Stimulated activated CD4-positive, alpha-beta T cell treated with anti-CD3 and anti-CD28 coated beads, Interleukin-2, amount 100 ng/mL, for 48 hours (primary cell): ENCODE measurements at regions not wholly inside any gene's neighbourhood (a gene's known extent, or its start where the extent isn't known, plus 50 kb on each side); places are given as distances from the start of the nearest gene placed in this dataset.

Source experiments
- DNase-seq, 2 donors: peaks; one replicate each; pipeline ENCODE4 v3.0.0-alpha.2; 2020

DNA sequence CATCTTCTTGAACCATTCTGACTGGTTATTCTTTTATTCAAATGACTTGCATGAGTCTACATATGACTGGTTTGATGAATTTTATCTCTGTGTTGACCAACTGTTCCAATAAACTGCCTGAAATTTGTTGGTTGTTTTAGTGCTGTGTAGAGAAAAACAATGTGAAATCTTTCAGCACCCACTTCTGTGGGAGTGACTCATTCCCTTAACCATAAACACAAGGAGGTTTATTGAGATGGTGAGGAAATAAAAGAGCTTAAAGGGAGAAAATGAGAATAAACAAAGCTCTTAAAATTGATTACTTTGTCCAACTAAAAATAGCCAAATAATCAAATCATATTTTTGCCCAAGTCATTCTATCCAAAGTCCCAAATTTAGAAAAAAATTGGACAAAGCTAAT, 341.1 kb downstream of the TGFB2 start:
- DNase-seq, result no peak

- DNase-seq, result no peak
These were observed 341.6 kb downstream of the TGFB2 start for GRCh38 chr1:218686761-218687160.

GRCh38 chr1:218692808-218693207, 347.7 kb downstream of the TGFB2 start:
- no peak for DNase-seq

GRCh38 chr1:218693599-218693998, 348.5 kb downstream of the TGFB2 start:
- no peak for DNase-seq

DNA sequence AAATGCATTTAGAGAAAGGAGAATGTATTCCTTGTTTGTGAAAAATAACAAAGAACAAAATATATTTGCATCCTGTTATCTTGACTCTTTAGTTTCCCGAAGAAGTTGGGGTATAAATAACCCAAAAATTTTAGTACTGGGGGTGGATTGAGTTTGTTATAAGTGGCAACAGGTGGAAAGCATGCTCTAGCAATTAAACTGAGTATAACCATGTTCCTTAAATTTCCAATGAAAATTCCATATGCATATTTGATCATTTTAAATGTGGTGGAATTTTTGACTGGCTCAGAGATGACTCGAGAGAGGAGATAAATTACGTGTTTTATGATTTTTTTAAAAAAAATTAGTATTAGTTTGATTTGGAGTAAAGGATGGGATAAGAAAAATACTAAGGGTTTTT, 348.9 kb downstream of the TGFB2 start:
- DNase-seq, result no peak

DNA sequence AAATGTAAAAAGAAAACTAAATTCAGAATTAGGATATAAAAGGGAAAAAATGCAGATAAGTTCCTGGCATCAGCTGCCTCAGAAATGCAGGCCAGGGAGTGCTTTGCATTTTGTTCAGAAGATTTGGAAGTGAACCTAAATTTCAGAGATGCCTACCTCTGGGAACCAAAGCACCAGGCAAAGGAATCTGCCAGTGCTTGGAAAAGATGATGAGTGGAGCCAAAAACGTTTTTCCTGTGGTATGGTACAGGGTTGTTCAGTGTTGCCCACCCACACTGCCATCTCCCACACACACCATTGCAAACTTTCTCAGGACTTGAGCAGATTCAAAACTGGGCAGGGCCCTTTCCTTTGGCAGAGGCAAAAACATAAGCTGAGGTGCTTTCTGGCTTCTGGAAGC, 349.5 kb downstream of the TGFB2 start:
- no peak for DNase-seq

DNA sequence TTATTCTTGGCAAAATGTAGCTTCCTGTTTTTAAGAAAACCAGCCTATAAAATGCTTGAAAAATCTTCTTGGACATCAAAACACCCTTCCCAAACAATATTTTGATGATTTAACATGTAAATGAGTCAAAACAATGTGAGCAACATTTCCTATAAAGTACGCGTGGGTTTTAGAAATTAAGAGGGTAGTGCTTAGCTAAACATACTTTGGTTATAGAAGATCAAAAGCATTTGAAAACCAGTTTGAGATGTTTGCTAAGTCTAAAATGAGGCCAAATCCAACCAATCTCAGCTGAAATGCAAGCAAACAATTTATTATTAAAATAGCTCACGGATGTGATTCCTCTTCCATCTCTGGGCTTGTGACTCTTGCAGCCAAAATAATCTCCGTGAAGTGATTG, 350.4 kb downstream of the TGFB2 start:
- DNase-seq, result no peak

DNA sequence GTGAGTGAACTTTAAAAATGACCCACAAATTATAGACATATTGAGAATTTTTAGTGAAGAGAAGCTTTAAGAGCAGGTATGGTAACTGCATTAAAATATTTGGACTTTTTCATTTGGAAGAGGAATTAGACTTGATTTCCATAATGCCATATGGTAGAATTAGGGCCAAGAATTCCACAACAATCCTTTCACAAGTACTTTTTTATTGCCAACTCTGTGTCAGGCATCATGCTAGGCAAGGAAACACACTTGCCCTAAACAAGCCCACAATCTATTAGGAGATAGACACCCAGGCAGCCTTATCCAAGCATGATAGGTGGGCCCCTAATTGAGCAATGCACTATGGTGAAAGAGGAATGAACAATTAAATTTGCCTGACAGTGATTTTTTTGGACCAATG, 353.0 kb downstream of the TGFB2 start:
- no peak for DNase-seq

GRCh38 chr1:218699421-218699820, 354.3 kb downstream of the TGFB2 start:
- no peak for DNase-seq

DNA sequence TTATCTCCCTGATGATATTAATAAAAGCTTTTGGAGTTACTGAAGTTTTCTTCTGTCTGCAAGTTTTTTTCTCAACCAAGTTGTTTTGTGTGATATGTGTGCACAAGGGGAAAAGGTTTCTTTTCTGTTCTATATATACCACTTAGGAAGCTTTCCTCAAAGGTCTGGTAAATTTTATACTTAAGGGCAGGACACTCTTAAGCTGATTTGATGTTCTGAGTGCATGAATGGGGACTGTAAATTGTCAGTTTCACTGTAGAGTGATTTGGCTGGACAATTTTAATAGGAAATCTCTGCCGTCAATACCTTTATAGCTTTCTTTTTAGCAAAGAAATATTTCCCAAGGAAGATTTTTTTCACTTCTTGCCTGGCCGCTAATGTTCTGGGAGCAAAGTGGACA, 354.7 kb downstream of the TGFB2 start:
- DNase-seq, result no peak

- DNase-seq, result no peak
These were observed 355.5 kb downstream of the TGFB2 start for GRCh38 chr1:218700666-218701065.

DNA sequence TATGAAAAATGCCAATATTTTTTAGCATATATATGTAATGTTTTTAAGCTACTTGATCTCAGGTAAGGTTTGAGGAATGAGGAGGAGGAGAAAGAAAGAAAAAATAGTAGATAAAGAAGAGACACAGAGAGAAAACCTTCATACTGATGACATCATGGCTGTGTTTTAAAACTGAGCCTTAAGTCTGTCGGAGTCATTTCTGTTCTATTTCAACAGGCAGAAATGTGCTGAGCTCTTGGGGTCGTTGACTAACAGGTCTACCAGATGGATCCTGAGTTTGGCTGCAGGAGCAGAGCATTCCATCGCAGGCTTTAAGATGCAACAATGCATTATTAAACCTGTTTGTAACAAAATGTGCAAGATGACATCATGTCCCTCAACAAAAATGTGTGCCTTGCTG, 356.0 kb downstream of the TGFB2 start:
- DNase-seq, result no peak

DNA sequence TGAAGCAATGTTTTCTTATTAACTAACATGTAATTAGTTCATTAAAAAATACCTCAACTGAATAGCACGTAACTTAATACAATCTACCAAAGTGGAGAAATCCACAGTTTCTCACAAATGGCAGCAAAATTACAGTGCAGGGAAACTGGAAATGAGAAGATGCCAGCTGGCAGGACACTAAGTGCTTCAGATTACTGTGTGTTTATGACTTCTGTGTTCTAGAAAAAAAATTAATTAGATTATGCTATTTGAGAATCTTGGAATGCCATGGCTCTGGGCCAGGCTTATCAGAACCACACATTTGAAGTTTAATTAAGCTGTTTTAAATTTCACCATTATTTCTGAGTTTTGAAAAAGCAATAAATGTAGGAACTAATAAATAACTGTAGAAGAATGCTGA, 357.6 kb downstream of the TGFB2 start:
- no peak for DNase-seq

DNA sequence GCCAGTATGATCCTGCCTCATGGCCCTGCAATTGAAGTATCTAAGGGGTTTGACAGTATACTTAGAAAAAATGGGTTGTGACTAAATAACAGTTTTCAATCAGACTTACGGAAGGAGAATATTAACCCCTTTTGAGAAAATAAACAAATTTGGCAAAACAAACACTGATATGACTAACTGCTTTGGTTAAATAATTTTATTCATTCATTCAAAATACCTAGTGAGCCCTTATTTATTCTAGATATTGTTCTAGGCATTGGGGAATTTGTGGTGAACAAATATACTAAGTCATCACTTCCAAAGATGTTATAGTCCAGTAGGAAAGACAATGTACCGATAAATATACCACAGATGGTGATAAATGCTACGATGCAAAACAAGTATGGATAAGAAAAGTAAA, 358.7 kb downstream of the TGFB2 start:
- DNase-seq, result no peak

- no peak for DNase-seq
These were observed 360.3 kb downstream of the TGFB2 start for GRCh38 chr1:218705391-218705790.

DNA sequence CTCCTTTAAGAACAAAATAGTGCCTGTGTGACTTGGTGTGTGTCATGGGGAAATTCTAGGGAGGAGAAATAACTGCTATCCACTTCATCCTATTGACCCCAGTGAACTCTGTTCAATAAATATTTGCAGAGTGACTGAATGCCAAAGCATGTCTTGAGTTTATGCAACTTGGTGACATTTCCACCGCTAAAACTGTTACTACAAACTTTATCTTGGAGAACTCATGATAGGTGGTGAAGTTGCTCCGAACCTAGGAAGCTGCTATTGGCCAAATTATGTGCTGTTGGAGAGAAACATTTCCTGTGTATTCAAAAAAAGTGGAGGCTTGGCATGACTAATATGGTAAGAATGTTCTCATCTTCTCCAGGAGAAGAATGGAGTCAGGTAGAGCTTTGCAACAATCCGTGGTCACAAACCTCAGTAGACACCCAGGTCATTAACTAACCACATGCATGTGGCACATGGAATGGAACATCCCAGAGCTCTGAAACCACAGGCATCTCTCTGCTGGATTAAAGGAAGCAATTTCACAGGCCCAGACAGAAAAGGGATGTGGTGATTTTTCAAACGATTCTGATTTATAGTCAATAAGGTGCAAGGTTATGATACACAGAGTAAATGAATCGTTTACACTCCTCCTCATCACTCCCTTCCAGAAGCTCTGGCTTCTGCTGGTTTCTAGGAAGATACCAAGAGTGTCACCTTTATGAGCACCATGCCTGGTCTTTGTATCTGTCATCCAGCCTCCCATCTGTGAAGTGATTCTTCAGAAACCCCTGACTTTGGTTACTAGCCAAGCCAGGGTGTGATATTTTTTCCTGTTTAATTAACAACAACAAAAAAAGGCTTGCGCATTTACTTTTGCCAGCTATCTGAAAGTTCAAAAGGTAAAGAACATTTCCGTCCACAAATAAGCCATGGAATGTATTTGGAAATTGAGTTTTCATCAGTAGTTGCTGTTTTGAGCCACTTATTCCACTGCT, 361.1 kb downstream of the TGFB2 start:
- no peak for DNase-seq

DNA sequence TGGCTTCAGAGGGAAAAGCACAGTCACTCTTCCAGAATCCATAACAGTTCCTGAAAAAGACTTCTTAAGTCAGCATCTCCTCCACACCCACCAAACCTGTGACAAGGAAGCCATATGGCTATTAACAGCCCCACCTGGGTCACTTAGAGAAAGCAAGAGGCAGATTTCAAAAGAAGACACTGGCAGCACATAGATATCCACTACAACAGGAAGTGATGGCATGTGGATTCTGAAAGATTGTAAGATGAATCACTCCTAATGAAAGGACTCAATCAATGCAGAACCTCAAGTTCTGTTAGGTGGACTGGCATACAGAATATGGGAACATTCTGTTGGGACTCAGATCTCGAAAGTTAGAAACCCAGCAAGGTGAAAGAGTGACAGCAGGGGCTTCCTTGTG, 365.9 kb downstream of the TGFB2 start:
- no peak for DNase-seq

DNA sequence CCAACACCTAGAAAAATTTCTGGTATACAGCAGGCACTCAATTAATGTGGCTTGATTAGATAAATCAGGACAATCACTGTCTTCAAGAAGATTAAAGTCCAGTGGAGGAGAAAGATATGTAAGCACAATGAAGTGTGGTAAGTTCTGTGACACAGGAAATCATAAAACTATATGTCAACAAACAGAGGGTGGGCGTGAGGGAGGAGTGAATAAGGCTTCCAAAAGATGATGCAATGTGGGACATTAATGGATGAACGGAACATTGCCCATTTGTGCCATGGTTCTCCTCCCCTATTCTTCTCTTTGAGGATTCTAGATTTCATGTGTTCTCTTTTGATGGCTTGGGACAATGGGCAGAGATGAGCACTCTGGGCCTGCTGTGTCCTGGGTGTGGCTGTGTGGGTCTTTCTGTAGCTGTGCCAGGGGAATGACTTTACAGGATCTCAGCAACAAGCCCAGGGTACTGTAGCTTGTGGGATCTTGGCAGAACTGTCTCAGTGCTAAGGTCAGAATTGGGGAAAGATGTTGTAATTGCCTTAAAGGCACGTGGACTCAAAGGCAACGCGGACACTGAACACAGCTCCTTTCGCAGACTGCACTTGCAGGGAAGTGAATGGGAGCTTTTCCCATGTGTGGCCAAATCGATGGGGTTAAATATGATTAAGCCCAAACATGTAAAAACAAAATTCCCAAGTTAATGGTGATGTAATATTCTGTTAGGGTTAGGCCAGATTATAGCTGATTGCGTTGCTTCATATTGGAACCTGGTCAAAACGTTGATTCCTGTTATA, 366.9 kb downstream of the TGFB2 start:
- DNase-seq, result no peak

- DNase-seq, result no peak
These were observed 367.5 kb downstream of the TGFB2 start for GRCh38 chr1:218712677-218713076.

- DNase-seq, result no peak
These were observed 371.0 kb downstream of the TGFB2 start for GRCh38 chr1:218715961-218716669.

DNA sequence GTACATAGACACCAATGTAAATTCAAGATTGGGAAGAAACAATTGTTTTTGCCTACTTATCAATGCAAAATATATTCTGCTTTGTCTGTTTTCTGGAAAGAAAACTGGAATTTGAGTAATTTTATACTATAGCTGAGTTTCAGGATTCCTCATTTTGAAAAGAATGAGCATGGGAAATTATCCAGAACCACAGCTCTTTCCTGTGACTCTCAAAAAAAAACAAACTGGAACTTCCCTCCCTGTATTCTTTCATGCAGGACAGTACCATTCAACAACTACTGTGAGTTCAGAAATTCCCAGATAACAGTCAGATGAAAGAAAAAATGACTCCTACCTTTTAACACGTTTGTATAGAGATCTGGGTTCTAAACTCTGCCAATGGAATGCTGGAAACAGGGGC, 372.4 kb downstream of the TGFB2 start:
- DNase-seq, result no peak

GRCh38 chr1:218718206-218718605, 373.1 kb downstream of the TGFB2 start:
- no peak for DNase-seq

DNA sequence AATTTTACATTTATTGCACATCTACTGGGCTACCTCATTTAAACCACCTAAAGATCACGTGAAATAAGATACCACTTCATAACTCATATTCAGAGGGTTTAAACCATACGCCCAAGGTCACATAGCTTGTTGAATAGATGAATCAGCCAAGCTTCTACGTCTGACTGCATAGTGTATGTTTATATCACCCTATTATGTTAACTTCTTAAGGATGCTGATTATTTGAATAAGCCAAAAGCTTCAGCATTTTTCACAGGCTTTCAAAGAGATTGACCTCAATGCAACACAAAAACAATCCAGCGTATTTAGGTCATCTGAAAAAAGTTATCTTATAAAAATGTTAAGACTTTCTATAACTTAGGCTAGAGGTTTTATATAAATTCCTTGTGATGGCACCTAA, 373.8 kb downstream of the TGFB2 start:
- no peak for DNase-seq
